Upper lobe of right lung (tissue), 1 donor: ENCODE measurements at regions not wholly inside any gene's neighbourhood (a gene's known extent, or its start where the extent isn't known, plus 50 kb on each side); places are given as distances from the start of the nearest gene placed in this dataset.

Experiments used
- ATAC-seq: fragments of 200-7000 bp; cut with Tn5 transposase; one replicate; pipeline ENCODE4 v1.9.1; 2020; ENCODE audit warnings: mild to moderate bottlenecking, moderate library complexity
- DNase-seq: peaks from one replicate; pipeline ENCODE4 v3.0.0-alpha.2; 2020
- H3K27ac ChIP-seq: fragments of 200-600 bp; one replicate; pipeline ENCODE4 v1.8.0; 2022
- H3K27me3 ChIP-seq: fragments of 200-600 bp; one replicate; pipeline ENCODE4 v1.8.0; 2022; ENCODE audit warnings: mild to moderate bottlenecking
- H3K36me3 ChIP-seq: fragments of 200-600 bp; one replicate; pipeline ENCODE4 v1.8.0; 2022
- H3K4me1 ChIP-seq: fragments of 200-600 bp; one replicate; pipeline ENCODE4 v1.8.0; 2022
- H3K4me3 ChIP-seq: fragments of 200-600 bp; one replicate; pipeline ENCODE4 v1.8.0; 2022; ENCODE audit warnings: mild to moderate bottlenecking
- H3K9me3 ChIP-seq: fragments of 200-600 bp; one replicate; pipeline ENCODE4 v1.8.0; 2022
- CTCF ChIP-seq: fragments of 200-600 bp; IDR thresholded peaks from one replicate; pipeline ENCODE4 v1.8.0; 2022; ENCODE audit warnings: antibody characterized with exemption
- intact Hi-C: fragments of 100-400 bp; cut with DNase I; formaldehyde crosslinking; loops from one replicate; pipeline ENCODE4 v1.11.0; 2022
- donor health status: DM: no; HTN: yes; CAD: no; lungs with severe emphysema.

- DNase-seq (no peak), ATAC-seq (no peak)
- H3K27ac ChIP-seq = no peak overlapping the region
- TF ChIP-seq CTCF = no peak
- no peaks in the 10 kb centered on the region for H3K27me3 ChIP-seq
- H3K9me3 ChIP-seq = no peaks in the 10 kb centered on the region
- H3K4me1 ChIP-seq = no peaks in the 10 kb centered on the region
- H3K4me3 ChIP-seq = no peak overlapping the region
- no peaks in the 10 kb centered on the region for H3K36me3 ChIP-seq
- intact Hi-C loops = no loop called here
Measured at GRCh38 chr14:65906344-65906743, 493.8 kb downstream of the FUT8 start.

GRCh38 chr14:65906948-65907347 is 494.4 kb downstream of the FUT8 start:
- Histone ChIP-seq H3K27me3 (no peaks in the 10 kb centered on the region), H3K4me3 (no peak overlapping the region), H3K4me1 (no peaks in the 10 kb centered on the region), H3K9me3 (no peaks in the 10 kb centered on the region), H3K27ac (no peak overlapping the region), H3K36me3 (no peaks in the 10 kb centered on the region)
- TF ChIP-seq CTCF = no peak
- DNase-seq = no peak
- no peak for ATAC-seq
- intact Hi-C loops = no loop called here

GRCh38 chr14:65910108-65910786 is 497.7 kb downstream of the FUT8 start:
- no peak overlapping the region for H3K27ac ChIP-seq
- TF ChIP-seq CTCF = no peak
- ATAC-seq (no peak), DNase-seq (no peak)
- H3K27me3 ChIP-seq = no peaks in the 10 kb centered on the region
- H3K4me3 ChIP-seq = no peak overlapping the region
- H3K9me3 ChIP-seq = no peaks in the 10 kb centered on the region
- intact Hi-C loops = no loop called here
- H3K36me3 ChIP-seq = no peaks in the 10 kb centered on the region
- no peaks in the 10 kb centered on the region for H3K4me1 ChIP-seq

- no peaks in the 10 kb centered on the region for H3K9me3 ChIP-seq
- no peaks in the 10 kb centered on the region for H3K27me3 ChIP-seq
- no peaks in the 10 kb centered on the region for H3K36me3 ChIP-seq
- no peak for TF ChIP-seq CTCF
- intact Hi-C loops = no loop called here
- H3K4me1 ChIP-seq = no peaks in the 10 kb centered on the region
- ATAC-seq (no peak), DNase-seq (no peak)
- no peak overlapping the region for H3K27ac ChIP-seq
- H3K4me3 ChIP-seq = no peak overlapping the region
Measured at GRCh38 chr14:65915125-65915524, 502.6 kb downstream of the FUT8 start.

- intact Hi-C loops = no loop called here
- no peaks in the 10 kb centered on the region for H3K36me3 ChIP-seq
- no peak for DNase-seq
- no peak for ATAC-seq
- TF ChIP-seq CTCF = no peak
- H3K4me3 ChIP-seq = no peak overlapping the region
- no peaks in the 10 kb centered on the region for H3K4me1 ChIP-seq
- no peaks in the 10 kb centered on the region for H3K27me3 ChIP-seq
- no peak overlapping the region for H3K27ac ChIP-seq
- H3K9me3 ChIP-seq = no peaks in the 10 kb centered on the region
Measured at GRCh38 chr14:65916055-65916454, 503.5 kb downstream of the FUT8 start.

GRCh38 chr14:65920996-65921395 is 508.5 kb downstream of the FUT8 start:
- no peaks in the 10 kb centered on the region for H3K4me1 ChIP-seq
- H3K9me3 ChIP-seq = no peaks in the 10 kb centered on the region
- no peak for TF ChIP-seq CTCF
- no peak overlapping the region for H3K27ac ChIP-seq
- no peak for DNase-seq
- H3K36me3 ChIP-seq = no peaks in the 10 kb centered on the region
- intact Hi-C loops = no loop called here
- no peaks in the 10 kb centered on the region for H3K27me3 ChIP-seq
- ATAC-seq = no peak
- no peak overlapping the region for H3K4me3 ChIP-seq
